ENCODE measurements at regions not wholly inside any gene's neighbourhood (a gene's known extent, or its start where the extent isn't known, plus 50 kb on each side); places are given as distances from the start of the nearest gene placed in this dataset.

- TF ChIP-seq, protein P1, sequence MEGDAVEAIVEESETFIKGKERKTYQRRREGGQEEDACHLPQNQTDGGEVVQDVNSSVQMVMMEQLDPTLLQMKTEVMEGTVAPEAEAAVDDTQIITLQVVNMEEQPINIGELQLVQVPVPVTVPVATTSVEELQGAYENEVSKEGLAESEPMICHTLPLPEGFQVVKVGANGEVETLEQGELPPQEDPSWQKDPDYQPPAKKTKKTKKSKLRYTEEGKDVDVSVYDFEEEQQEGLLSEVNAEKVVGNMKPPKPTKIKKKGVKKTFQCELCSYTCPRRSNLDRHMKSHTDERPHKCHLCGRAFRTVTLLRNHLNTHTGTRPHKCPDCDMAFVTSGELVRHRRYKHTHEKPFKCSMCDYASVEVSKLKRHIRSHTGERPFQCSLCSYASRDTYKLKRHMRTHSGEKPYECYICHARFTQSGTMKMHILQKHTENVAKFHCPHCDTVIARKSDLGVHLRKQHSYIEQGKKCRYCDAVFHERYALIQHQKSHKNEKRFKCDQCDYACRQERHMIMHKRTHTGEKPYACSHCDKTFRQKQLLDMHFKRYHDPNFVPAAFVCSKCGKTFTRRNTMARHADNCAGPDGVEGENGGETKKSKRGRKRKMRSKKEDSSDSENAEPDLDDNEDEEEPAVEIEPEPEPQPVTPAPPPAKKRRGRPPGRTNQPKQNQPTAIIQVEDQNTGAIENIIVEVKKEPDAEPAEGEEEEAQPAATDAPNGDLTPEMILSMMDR (conservative IDR thresholded peaks at IDR 0.05; ENCODE audit: low read depth, low read length): no peak
- TF ChIP-seq EZH2 (IDR thresholded peaks at IDR 0.05; ENCODE audit: borderline replicate concordance, low read depth, low read length, poor library complexity, severe bottlenecking): no peak
Observed at GRCh38 chr1:219490566-219490965, 122.3 kb downstream of the ZC3H11B start.
